ENCODE measurements at regions not wholly inside any gene's neighbourhood (a gene's known extent, or its start where the extent isn't known, plus 50 kb on each side); places are given as distances from the start of the nearest gene placed in this dataset.
A peak's percentile ranks its signal among the peaks of the same experiment; 100 is the strongest.

- TF ChIP-seq IRF3 (IDR thresholded peaks at IDR 0.05; ENCODE audit: low read depth, low read length) (no peak), POLR2AphosphoS5 (IDR thresholded peaks at IDR 0.05; ENCODE audit: low read depth, low read length) (no peak), REST (IDR thresholded peaks at IDR 0.05; ENCODE audit: low read depth, low read length) (no peak), RCOR1 (IDR thresholded peaks at IDR 0.05; ENCODE audit: low read length) (peak; percentile 24; the same call in 1 of the 2 replicates), GATA2 (CRISPR knock-in tag; IDR thresholded peaks at IDR 0.05) (peak; percentile 62)
Measured at GRCh38 chr12:88725592-88726143, 145.4 kb upstream of the KITLG start (continued).

- H3K4me3 ChIP-seq (ENCODE audit: low read depth in 2 of 2, low read length in 1 of 2): no peak overlapping the region
- CTCF ChIA-PET: no interaction called here
- H3K9ac ChIP-seq: no peak overlapping the region
- H3K27ac ChIP-seq (ENCODE audit: low read depth in 2 of 2, low read length in 1 of 2): no peak overlapping the region
- no peaks in the 10 kb centered on the region for H4K20me1 ChIP-seq (ENCODE audit: insufficient read depth)
- no peaks in the 10 kb centered on the region for H3K27me3 ChIP-seq (ENCODE audit: insufficient read depth)
- no peaks in the 10 kb centered on the region; a peak in 1 of 4 replicates for H3K4me1 ChIP-seq (ENCODE audit: control insufficient read depth in 1 of 2, insufficient read depth in 2 of 2, low read depth in 1 of 2, low read length in 1 of 2)
- H3K36me3 ChIP-seq (replicated peaks in 1 of 2; ENCODE audit: control insufficient read depth in 1 of 2, insufficient read depth in 2 of 2, low read length in 1 of 2): no peaks in the 10 kb centered on the region
- H3F3A ChIP-seq (replicated peaks; ENCODE audit: insufficient read depth): no peaks in the 10 kb centered on the region
- no peak for DNase-seq
- POLR2A ChIA-PET: no interaction called here
- H3K4me2 ChIP-seq: no peak overlapping the region
- H3K79me2 ChIP-seq (ENCODE audit: insufficient read depth): no peaks in the 10 kb centered on the region
- H3K9me2 ChIP-seq: no peaks in the 10 kb centered on the region
- H3K9me3 ChIP-seq: no peaks in the 10 kb centered on the region
- H2AFZ ChIP-seq (ENCODE audit: low read depth): no peak overlapping the region
- 90% methylated on average over 3 of the region's 3 CpGs for WGBS (ENCODE audit: low lambda C conversion rate)
- TF ChIP-seq FOXM1 (IDR thresholded peaks at IDR 0.05; ENCODE audit: low read depth) (no peak), USF2 (IDR thresholded peaks at IDR 0.05; ENCODE audit: borderline replicate concordance, low read depth, low read length) (no peak), JUND (IDR thresholded peaks at IDR 0.05) (no peak), TAF1 (IDR thresholded peaks at IDR 0.05; ENCODE audit: borderline replicate concordance, low read depth, low read length) (no peak), POLR2AphosphoS5 (IDR thresholded peaks at IDR 0.05; ENCODE audit: low read depth, low read length) (no peak), REST (IDR thresholded peaks at IDR 0.05; ENCODE audit: low read depth, low read length) (no peak), SIN3A (IDR thresholded peaks at IDR 0.05; ENCODE audit: borderline replicate concordance, low read depth, low read length) (no peak), MXI1 (IDR thresholded peaks at IDR 0.05; ENCODE audit: low read depth, low read length) (no peak), CTCF (IDR thresholded peaks at IDR 0.05) (no peak), PBX3 (IDR thresholded peaks at IDR 0.05) (no peak), EZH2phosphoT487 (IDR thresholded peaks at IDR 0.05; ENCODE audit: borderline replicate concordance, low read depth) (no peak), GABPA (IDR thresholded peaks at IDR 0.05; ENCODE audit: low read depth) (no peak), FOXJ3 (CRISPR knock-in tag; IDR thresholded peaks at IDR 0.05) (no peak), CHD2 (IDR thresholded peaks at IDR 0.05; ENCODE audit: low read length, partially characterized antibody) (no peak), TEAD4 (IDR thresholded peaks at IDR 0.05; ENCODE audit: borderline replicate concordance, insufficient read depth) (no peak)
Measured at GRCh38 chr12:88723219-88723618, 142.9 kb upstream of the KITLG start.
